ENCODE measurements at regions not wholly inside any gene's neighbourhood (a gene's known extent, or its start where the extent isn't known, plus 50 kb on each side); places are given as distances from the start of the nearest gene placed in this dataset.

DNA sequence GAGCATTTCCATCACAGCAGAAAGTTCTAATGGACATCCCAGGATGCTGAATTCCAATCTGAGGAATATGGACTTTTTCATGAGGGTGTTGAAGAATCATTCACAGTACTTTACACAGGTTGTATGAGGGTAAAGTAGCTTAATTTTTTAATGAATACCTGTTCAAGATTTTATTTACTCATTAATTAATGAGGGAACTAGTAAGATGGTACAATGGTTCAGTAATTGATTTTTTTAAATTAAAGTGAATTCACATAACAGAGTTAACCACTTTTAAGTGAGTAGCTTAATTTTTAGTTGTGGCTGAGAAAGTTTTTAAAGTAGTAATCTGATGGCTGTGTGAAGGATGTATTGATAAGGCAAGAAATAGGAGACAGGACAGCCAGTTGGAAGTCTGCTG lies 266.5 kb downstream of the GFRA1 start:
- no peak for DNase-seq (ENCODE audit: low read depth in 2 of 2)

DNA sequence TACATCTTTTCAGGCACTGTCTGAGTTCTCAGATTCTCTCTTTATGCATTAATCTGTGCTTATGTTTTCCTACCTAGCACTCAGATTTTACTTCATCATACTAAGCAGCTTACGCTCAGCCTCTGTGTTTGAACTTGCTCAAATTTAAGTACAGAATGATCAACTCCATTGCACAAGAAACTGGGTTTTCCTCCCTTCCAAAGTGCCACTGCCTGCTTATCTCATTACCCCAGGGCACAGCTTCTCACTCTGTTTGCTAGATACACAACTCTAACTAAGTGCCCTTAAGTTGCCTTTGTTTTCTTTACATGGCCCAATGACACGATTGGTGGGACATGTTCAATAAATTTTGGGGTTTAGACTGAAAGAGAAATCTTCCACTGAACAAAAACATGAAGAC lies 267.7 kb downstream of the GFRA1 start:
- DNase-seq (ENCODE audit: low read depth in 2 of 2) = no peak

GRCh38 chr10:116002735-116003134 lies 270.3 kb downstream of the GFRA1 start:
- no peak for DNase-seq (ENCODE audit: low read depth in 2 of 2)

- DNase-seq (ENCODE audit: low read depth in 2 of 2) = no peak
These were observed 271.0 kb downstream of the GFRA1 start for GRCh38 chr10:116001976-116002375.

- DNase-seq (ENCODE audit: low read depth in 2 of 2) = peak; percentile 39 to 72
These were observed 271.6 kb downstream of the GFRA1 start for GRCh38 chr10:116001262-116001857.

- no peak for DNase-seq (ENCODE audit: low read depth in 2 of 2)
These were observed 272.7 kb downstream of the GFRA1 start for GRCh38 chr10:116000151-116000842.

Data from dermis microvascular lymphatic vessel endothelial cell (primary cell).